PC-3 (cell line): ENCODE measurements at regions not wholly inside any gene's neighbourhood (a gene's known extent, or its start where the extent isn't known, plus 50 kb on each side); places are given as distances from the start of the nearest gene placed in this dataset.

ENCODE experiments used
- ATAC-seq: fragments of 200-7000 bp; cut with Tn5 transposase; 2 replicates; pipeline ENCODE4 v1.9.1; 2020; ENCODE audit warnings: mild to moderate bottlenecking, moderate library complexity
- BruUV-seq: library from RNA; stranded (reverse); fragments of 400-500 nt; replicated peaks from 2 replicates; lab custom pipeline; 2021; lab: Mats Ljungman, UMichigan
- CTCF ChIA-PET: fragments of 300-600 bp; sonication (Branson Sonifier 250); formaldehyde crosslinking; loops from one replicate; lab custom pipeline; 2022; ENCODE audit warnings: antibody characterized with exemption; lab: Charles Lee
- POLR2A ChIA-PET: fragments of 300-600 bp; sonication (Branson Sonifier 250); formaldehyde crosslinking; loops from one replicate; lab custom pipeline; 2022; ENCODE audit warnings: antibody characterized with exemption; ENCODE audit not compliant: unreplicated experiment; lab: Charles Lee
- DNase-seq: peaks from one replicate; pipeline ENCODE4 v3.0.0-alpha.2; 2015
- H2AFZ ChIP-seq: fragments of 300-600 bp; sonication (generic); 2 replicates; pipeline ENCODE4 v1.6.0; 2016; ENCODE audit warnings: antibody characterized with exemption, low read length
- H3F3A ChIP-seq: fragments of 300-600 bp; sonication (generic); one replicate; pipeline ENCODE4 v1.6.0; 2017; ENCODE audit warnings: antibody characterized with exemption, low read length, control low read depth, mild to moderate bottlenecking; ENCODE audit not compliant: unreplicated experiment
- H3K27ac ChIP-seq: fragments of 300-600 bp; sonication (generic); 2 replicates; pipeline ENCODE4 v1.5.1; 2016; ENCODE audit warnings: mild to moderate bottlenecking, low read length
- H3K27me3 ChIP-seq: fragments of 300-600 bp; sonication (generic); 2 replicates; pipeline ENCODE4 v1.6.1; 2016; ENCODE audit warnings: low read length, mixed read lengths
- H3K36me3 ChIP-seq: fragments of 300-600 bp; sonication (generic); 2 replicates; pipeline ENCODE4 v1.6.1; 2016; ENCODE audit warnings: low read depth, mixed run types, low read length, mixed read lengths
- H3K4me1 ChIP-seq: fragments of 300-600 bp; sonication (generic); 2 replicates; pipeline ENCODE4 v1.5.1; 2016; ENCODE audit warnings: low read length; ENCODE audit not compliant: insufficient read depth
- H3K4me2 ChIP-seq: fragments of 300-600 bp; sonication (generic); 2 replicates; pipeline ENCODE4 v1.6.0; 2016; ENCODE audit warnings: low read length
- H3K4me3 ChIP-seq: fragments of 300-600 bp; sonication (generic); 2 replicates; pipeline ENCODE4 v1.5.1; 2016; ENCODE audit warnings: mild to moderate bottlenecking, low read length, mixed read lengths
- H3K79me2 ChIP-seq: fragments of 300-600 bp; sonication (generic); 2 replicates; pipeline ENCODE4 v1.6.1; 2017; ENCODE audit warnings: low read length, mixed read lengths
- H3K9ac ChIP-seq: fragments of 300-600 bp; sonication (generic); 2 replicates; pipeline ENCODE4 v1.6.0; 2016; ENCODE audit warnings: mild to moderate bottlenecking, low read length
- H3K9me2 ChIP-seq: fragments of 300-600 bp; sonication (generic); replicated peaks from 2 replicates; pipeline ENCODE4 v1.6.1; 2016; ENCODE audit warnings: mixed run types, low read length, mixed read lengths
- H3K9me3 ChIP-seq: fragments of 300-600 bp; sonication (generic); 2 replicates; pipeline ENCODE4 v1.6.1; 2016; ENCODE audit warnings: low read length, mixed read lengths
- H4K20me1 ChIP-seq: fragments of 300-600 bp; sonication (generic); 2 replicates; pipeline ENCODE4 v1.6.1; 2016; ENCODE audit warnings: low read length, mixed read lengths
- EZH2 ChIP-seq: fragments of 300-600 bp; sonication (generic); IDR thresholded peaks from one replicate; pipeline ENCODE4 v1.6.1; 2017; ENCODE audit warnings: antibody characterized with exemption, mild to moderate bottlenecking, low read length; ENCODE audit not compliant: unreplicated experiment
- EZH2phosphoT487 ChIP-seq: fragments of 300-600 bp; sonication (generic); IDR thresholded peaks from 2 replicates; pipeline ENCODE4 v1.6.1; 2018; ENCODE audit warnings: mild to moderate bottlenecking, antibody characterized with exemption, low read length, borderline replicate concordance
- intact Hi-C: fragments of 100-400 bp; cut with micrococcal nuclease; formaldehyde crosslinking; loops from 2 replicates; pipeline ENCODE4 v1.9.0; 2023
- TF ChIP-seq, protein P1 (sequence below): fragments of 300-600 bp; sonication (generic); conservative IDR thresholded peaks from 2 replicates; pipeline ENCODE4 v1.5.1; 2017; ENCODE audit warnings: antibody characterized with exemption, low read depth, mild to moderate bottlenecking, low read length

DNA sequence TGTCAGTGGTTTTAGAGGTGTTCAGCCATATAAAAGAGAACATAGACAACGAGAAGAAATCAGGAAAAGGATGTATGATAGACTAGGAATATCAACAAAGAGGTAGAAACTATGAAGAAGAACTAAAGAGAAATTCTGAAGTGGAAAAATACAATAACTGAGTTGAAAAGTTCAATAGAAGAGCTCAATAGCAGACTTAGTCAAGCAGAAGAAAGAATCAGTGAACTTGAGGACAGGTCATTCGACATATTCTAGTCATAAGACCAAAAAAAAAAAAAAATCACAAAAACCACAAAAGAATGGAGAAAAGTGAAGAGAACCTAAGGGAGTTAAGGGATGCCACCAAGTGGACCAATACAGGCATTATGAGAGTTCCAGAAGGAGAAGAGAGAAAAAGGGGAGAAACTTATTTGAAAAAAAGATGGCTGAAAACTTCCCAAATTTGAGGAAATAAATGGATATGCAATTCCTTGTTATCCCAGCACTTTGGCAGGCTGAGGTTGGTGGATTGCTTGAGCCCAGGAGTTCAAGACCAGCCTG is 321.2 kb downstream of the ABCC12 start:
- H4K20me1 ChIP-seq: no peaks in the 10 kb centered on the region
- H3K9me2 ChIP-seq: no peaks in the 10 kb centered on the region
- H3K27me3 ChIP-seq: no peaks in the 10 kb centered on the region
- H3F3A ChIP-seq: no peaks in the 10 kb centered on the region
- H3K9ac ChIP-seq: no peak overlapping the region
- H3K4me2 ChIP-seq: no peak overlapping the region
- H3K4me1 ChIP-seq: peaks cover 2% of the 10 kb centered on the region; the same call in 1 of the 2 replicates
- DNase-seq (no peak), ATAC-seq (no peak)
- ChIA-PET CTCF (no interaction called here), POLR2A (no interaction called here)
- H3K36me3 ChIP-seq: no peaks in the 10 kb centered on the region
- no peaks in the 10 kb centered on the region for H3K9me3 ChIP-seq
- BruUV-seq: no TSS peak
- TF ChIP-seq, protein P1, sequence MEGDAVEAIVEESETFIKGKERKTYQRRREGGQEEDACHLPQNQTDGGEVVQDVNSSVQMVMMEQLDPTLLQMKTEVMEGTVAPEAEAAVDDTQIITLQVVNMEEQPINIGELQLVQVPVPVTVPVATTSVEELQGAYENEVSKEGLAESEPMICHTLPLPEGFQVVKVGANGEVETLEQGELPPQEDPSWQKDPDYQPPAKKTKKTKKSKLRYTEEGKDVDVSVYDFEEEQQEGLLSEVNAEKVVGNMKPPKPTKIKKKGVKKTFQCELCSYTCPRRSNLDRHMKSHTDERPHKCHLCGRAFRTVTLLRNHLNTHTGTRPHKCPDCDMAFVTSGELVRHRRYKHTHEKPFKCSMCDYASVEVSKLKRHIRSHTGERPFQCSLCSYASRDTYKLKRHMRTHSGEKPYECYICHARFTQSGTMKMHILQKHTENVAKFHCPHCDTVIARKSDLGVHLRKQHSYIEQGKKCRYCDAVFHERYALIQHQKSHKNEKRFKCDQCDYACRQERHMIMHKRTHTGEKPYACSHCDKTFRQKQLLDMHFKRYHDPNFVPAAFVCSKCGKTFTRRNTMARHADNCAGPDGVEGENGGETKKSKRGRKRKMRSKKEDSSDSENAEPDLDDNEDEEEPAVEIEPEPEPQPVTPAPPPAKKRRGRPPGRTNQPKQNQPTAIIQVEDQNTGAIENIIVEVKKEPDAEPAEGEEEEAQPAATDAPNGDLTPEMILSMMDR: no peak
- no peak for TF ChIP-seq EZH2phosphoT487
- TF ChIP-seq EZH2: no peak
- no peak overlapping the region for H3K27ac ChIP-seq
- intact Hi-C loops: no loop called here
- no peaks in the 10 kb centered on the region for H3K79me2 ChIP-seq
- no peak overlapping the region for H2AFZ ChIP-seq
- H3K4me3 ChIP-seq: no peak overlapping the region

- H3F3A ChIP-seq: no peaks in the 10 kb centered on the region
- no peak overlapping the region for H3K9ac ChIP-seq
- DNase-seq (no peak), ATAC-seq (no peak)
- TF ChIP-seq EZH2: no peak
- TF ChIP-seq, protein P1: no peak
- TF ChIP-seq EZH2phosphoT487: no peak
- H3K9me3 ChIP-seq: no peaks in the 10 kb centered on the region
- no TSS peak for BruUV-seq
- no peaks in the 10 kb centered on the region for H3K36me3 ChIP-seq
- H4K20me1 ChIP-seq: no peaks in the 10 kb centered on the region
- H2AFZ ChIP-seq: no peak overlapping the region
- H3K9me2 ChIP-seq: no peaks in the 10 kb centered on the region
- CTCF ChIA-PET: no interaction called here
- H3K79me2 ChIP-seq: no peaks in the 10 kb centered on the region
- H3K27me3 ChIP-seq: no peaks in the 10 kb centered on the region
- intact Hi-C loops: no loop called here
- H3K4me3 ChIP-seq: no peak overlapping the region
- H3K27ac ChIP-seq: no peak overlapping the region
- peaks cover 3% of the 10 kb centered on the region; the same call in 1 of the 2 replicates for H3K4me1 ChIP-seq
- no peak overlapping the region for H3K4me2 ChIP-seq
- POLR2A ChIA-PET: no interaction called here
These were observed 322.0 kb downstream of the ABCC12 start for GRCh38 chr16:47833771-47834170.

DNA sequence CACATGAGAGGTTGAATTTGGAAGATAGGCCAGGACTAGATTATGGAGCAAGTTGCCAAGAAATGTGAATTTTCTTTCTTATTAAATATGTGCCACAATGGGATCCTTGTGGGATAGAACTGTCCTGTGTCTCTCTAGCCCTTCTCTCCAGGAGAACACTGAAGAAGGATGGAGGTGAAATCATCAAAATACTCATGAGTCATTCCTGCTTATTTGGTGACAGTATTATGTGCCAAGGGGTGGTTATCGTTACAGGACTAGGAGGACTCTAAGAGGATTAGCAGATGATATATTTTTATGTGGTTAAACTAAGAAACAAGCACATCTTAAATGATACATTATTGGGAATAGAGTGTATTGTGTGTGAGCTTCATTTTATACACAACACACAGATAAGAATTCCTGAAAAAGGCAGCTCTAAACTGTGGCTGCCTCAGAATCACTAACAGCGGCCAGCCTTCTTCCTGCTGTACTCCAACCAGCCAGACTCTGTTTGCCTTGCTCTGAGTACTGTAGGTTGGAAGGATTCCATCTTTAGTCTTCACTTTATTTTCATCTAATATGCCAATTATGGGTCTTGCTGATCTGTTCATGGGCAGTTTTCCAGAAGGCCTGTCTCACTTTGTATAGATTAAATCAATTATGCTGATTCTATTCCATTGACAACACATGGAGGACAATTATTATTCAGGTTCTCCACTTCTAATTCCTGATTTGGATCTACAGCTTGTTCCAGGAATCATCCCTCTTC is 325.8 kb downstream of the ABCC12 start:
- Histone ChIP-seq H3K4me1 (peaks cover 3% of the 10 kb centered on the region; the same call in 1 of the 2 replicates), H3K27me3 (no peaks in the 10 kb centered on the region), H3K9me2 (no peaks in the 10 kb centered on the region), H3K4me2 (no peak overlapping the region), H3K36me3 (no peaks in the 10 kb centered on the region), H3K79me2 (no peaks in the 10 kb centered on the region), H4K20me1 (no peaks in the 10 kb centered on the region), H3K9ac (no peak overlapping the region), H3K27ac (no peak overlapping the region), H3F3A (no peaks in the 10 kb centered on the region), H3K4me3 (no peak overlapping the region), H3K9me3 (no peaks in the 10 kb centered on the region), H2AFZ (no peak overlapping the region)
- intact Hi-C loops: no loop called here
- no TSS peak for BruUV-seq
- DNase-seq (peak; percentile 46), ATAC-seq (no peak)
- ChIA-PET CTCF (no interaction called here), POLR2A (no interaction called here)
- TF ChIP-seq EZH2phosphoT487: no peak
- TF ChIP-seq, protein P1: no peak
- TF ChIP-seq EZH2: no peak
